ENCODE measurements at regions not wholly inside any gene's neighbourhood (a gene's known extent, or its start where the extent isn't known, plus 50 kb on each side); places are given as distances from the start of the nearest gene placed in this dataset.
"Not testable (repeated sequence)": the region's sequence is repeated elsewhere in the genome, so short reads cannot be mapped to it uniquely, and the experiment has no call there.

DNA sequence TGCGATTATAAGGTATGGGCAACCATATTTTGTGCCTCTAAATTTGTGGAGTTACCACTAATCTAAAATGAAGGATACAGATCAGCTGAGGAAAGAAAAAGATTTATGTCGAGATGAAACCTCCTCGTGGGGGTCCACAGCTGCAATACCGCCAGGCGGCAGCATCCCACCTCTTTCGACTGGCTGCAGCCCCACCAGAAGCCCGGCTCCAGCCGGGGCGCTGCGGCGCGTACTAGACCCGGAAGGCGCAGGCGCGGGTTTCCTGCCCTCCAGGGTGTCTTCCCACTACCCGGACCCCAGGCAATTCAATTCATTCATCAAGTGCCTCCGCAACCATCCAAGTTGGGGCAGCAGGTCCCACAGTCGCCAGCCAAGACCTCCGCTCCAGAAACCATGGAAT lies 366.1 kb upstream of the DEFB115 start:
- not testable (repeated sequence) for H3K27ac Mint-ChIP-seq; H3K9me3 Mint-ChIP-seq; ATAC-seq (replicated peaks); H3K36me3 Mint-ChIP-seq (ENCODE audit: low read depth); H3K4me1 Mint-ChIP-seq; H3K4me3 Mint-ChIP-seq
- H3K27me3 Mint-ChIP-seq = peaks cover 23% of the 10 kb centered on the region

DNA sequence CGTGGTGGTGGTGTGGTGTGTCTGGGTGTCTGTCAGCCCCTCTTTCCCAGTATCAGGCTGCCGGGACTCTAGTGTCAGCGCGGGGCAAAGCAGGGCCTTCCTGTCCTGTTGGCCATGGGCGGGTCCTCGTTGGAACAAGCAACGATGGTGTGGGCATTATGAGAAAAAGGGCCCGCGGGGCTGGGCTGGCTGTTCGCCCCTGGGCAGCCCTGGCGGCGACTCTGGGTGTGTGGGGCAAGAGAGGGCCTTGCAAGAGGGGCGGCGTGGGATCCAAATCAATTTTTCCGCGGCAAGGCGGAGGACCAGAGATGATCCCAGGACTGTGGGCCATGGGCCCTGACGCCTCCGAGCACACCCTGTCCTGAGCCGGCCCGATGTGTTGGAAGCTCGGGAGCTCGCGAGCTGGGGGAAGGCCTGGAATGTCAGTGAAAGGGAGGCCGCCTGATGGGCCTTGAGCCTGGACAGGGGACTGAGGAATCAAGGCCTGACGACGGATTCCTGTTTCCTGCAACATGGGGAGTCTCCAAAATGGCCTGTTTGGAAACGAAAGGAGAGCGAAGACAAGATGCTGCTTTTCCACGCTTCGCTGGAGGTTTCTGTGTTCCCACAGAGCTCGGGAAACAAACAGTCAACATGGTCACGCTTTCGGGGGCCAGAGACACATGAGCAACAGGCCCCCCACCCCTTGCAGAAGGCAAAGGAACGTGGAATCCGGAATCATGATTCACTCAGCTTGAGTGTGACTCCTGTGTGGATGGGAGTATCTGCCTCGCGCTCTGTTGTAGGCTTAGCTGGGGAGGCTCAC lies 364.7 kb upstream of the DEFB115 start:
- H3K27ac Mint-ChIP-seq = no peak overlapping the region
- H3K36me3 Mint-ChIP-seq (ENCODE audit: low read depth) = no peaks in the 10 kb centered on the region
- peaks cover 1% of the 10 kb centered on the region for H3K4me1 Mint-ChIP-seq
- no peak for ATAC-seq (replicated peaks)
- no peak overlapping the region for H3K4me3 Mint-ChIP-seq
- H3K27me3 Mint-ChIP-seq = peaks cover 25% of the 10 kb centered on the region
- H3K9me3 Mint-ChIP-seq = no peaks in the 10 kb centered on the region

DNA sequence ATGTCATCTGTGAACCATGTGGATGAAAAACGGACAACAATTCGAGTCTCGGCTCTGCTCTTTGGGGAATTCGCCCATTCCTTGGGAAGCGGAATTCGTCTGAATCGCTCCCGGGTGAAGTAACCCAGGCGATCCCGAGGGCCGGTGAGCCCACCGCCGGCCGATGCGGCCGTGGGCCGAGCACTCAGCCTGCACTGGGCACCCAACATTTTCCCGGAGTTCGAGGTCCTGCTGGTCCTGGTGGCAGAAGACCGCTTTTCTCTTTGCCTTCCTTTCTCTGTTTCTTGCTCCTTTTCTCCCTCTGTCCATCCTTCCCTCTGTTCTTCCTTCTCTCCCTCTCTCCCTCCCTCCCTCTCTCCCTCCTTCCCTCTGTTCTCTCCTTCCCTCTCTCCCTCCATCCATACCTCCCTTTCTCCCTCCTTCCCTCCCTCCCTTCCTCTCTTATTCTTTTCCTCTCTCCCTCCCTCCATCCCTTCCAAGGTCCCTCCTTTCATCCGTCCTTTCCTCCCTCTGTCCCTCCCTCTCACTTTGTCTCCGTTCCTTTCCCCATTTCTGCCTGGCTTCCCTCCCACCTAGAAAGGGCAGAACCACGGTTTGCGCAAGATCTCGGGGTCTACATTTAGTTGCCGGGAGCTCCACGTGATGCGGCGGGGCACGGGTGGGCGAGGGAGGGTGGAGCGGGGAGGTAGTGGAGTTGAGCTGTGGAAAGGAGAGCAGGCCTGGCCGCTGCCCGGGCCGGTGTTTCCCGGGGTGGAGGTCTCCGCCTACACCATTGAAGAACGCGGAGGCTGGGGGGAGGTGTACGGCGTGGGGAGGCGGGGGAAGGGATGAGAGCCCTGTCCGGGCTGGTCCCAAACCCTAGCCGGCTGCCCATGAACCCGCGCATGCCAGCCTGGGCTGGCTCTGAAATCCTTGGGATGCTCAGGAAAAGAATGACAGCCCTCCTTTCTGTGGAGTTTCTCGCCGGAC lies 363.8 kb upstream of the DEFB115 start:
- H3K4me1 Mint-ChIP-seq; H3K36me3 Mint-ChIP-seq (ENCODE audit: low read depth); H3K9me3 Mint-ChIP-seq; ATAC-seq (replicated peaks); H3K27ac Mint-ChIP-seq; H3K4me3 Mint-ChIP-seq: not testable (repeated sequence)
- H3K27me3 Mint-ChIP-seq = peaks cover 27% of the 10 kb centered on the region

DNA sequence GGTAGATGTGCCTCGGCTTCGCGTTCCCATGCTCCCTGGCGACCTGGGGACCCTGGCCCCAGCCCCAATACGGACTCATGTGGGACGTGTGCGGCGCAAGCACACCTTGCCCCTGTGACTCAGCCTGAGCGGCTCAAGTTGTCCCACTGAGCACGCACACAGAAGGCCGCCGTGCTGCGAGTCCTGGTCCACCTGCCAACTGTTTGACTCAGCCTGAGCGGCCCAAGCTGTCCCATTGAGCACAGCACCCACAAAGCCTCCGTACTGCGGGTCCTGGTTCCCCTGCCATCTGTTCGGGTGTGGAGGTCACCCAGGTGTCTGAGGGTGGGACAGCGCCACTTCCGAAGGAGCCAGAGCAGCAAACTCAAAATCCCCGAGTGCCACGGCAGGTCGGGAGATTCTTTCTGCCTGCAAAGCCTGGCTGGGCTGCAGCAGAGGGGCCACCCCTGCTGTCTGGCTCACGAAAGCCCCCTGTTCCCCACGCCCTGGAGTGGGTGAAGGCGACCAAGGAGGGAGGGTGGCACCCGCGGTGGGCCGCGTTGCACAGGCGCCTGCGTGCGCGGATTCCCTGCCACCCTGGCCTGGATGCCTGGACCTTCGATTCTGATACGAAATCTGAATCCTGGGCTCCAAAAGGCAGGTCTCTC lies 362.6 kb upstream of the DEFB115 start:
- not testable (repeated sequence) for H3K27ac Mint-ChIP-seq; H3K4me3 Mint-ChIP-seq; ATAC-seq (replicated peaks); H3K9me3 Mint-ChIP-seq; H3K4me1 Mint-ChIP-seq; H3K36me3 Mint-ChIP-seq (ENCODE audit: low read depth)
- peaks cover 31% of the 10 kb centered on the region for H3K27me3 Mint-ChIP-seq

DNA sequence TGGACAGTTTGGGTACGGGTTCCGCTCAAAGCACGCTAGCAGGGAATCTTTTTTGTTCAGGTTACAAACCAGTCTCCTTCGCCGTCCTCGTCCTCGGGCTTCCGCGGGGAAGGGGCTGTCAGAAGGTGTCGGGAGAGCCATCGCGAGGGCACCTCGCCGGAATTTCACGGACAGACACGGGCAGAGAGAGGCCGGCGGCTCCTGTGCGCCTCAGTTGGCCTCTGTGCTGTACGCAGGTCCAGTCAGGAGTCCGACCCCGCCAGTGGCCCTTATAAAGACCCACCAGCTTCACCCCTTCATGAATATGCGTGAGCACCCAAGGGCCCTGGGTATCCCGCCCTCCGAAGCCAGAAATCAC lies 362.1 kb upstream of the DEFB115 start:
- H3K9me3 Mint-ChIP-seq; ATAC-seq (replicated peaks); H3K4me1 Mint-ChIP-seq; H3K36me3 Mint-ChIP-seq (ENCODE audit: low read depth); H3K4me3 Mint-ChIP-seq; H3K27ac Mint-ChIP-seq: not testable (repeated sequence)
- peaks cover 31% of the 10 kb centered on the region for H3K27me3 Mint-ChIP-seq

DNA sequence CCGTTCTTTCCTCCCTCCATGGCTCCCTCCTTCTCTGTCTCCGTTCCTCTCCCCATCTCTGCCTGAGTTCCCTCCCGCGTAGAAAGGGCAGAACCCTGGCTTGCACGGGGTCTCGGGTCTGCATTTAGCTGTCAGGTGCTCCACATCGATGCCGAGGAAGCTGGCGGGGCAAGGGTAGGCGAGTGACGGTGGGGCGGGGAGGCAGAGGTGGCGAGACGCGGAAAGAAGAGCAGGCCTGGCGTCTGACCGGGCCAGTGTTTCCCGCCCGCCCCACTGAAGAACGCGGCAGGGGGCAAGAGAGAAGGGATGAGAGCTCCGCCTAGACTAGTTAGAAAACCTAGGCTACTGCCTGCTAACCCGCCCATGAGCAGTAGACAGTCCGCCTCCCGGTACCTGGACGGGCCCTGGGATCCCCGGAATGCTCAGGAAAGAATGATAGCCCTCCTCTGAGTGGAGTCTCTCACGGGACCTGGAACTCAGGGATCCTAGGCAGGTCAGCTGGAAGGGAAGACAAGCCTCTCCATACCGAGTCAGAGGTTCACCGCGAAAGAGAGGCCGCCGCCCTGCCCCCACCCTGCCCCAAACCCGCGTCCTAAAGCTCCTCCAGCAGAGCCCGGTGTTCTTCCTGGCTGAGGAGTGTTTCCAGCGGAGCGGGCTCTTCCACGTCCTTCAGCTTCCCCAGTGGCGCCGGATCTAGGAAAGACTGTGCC lies 357.9 kb upstream of the DEFB115 start:
- not testable (repeated sequence) for H3K27ac Mint-ChIP-seq

DNA sequence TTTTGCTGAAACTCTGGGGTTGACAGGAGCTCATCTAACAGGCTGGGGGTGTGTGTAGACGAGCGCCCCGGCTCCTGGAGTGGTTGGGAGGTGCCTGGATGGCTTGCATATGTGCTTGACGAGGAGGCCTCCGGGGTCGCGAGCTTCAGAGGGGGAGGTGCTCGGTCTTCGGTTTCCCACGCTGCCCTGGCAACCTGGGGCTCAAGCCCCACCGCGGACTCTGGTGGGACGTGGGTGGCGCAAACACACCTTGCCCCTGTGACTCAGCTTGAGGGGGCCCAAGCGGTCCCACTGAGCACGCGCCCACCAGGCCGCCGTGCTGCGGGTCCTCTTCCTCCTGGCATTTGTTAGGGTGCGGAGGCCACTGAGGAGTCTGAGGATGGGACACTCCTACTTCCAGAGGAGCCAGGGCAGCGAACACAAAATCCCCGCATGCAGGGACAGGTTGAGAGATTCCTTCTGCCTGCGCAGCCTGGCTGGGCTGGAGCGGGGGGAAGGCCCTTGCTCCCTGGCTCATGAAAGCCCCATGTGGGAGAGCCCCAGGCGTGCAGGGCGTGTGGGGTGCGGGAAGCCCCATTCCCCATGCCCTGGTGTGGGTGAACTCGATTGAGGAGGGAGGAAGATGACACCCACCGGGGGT lies 357.3 kb upstream of the DEFB115 start:
- ATAC-seq (replicated peaks) = not testable (repeated sequence)

More for the DNA sequence above, 357.9 kb upstream of the DEFB115 start:
- not testable (repeated sequence) for H3K4me3 Mint-ChIP-seq; H3K4me1 Mint-ChIP-seq; ATAC-seq (replicated peaks); H3K9me3 Mint-ChIP-seq; H3K36me3 Mint-ChIP-seq (ENCODE audit: low read depth)
- peaks cover 16% of the 10 kb centered on the region for H3K27me3 Mint-ChIP-seq

DNA sequence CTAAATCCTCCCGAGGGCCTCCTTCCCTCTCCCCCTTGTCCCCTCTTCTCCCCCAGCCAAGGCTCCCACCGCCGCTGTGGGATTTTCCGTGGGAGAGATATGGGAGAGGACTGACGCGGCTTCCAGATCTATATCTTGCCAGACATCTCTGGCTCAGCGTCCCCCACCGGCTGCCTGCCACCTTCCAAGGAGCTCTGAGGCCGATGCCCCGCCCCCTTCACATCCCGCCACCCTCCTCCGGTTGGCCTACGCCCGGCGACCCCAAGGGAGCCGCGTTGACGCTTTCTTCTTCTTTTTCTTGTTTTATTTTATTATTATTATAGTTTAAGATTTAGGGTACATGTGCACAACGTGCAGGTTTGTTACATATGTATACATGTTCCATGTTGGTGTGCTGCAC lies 352.2 kb upstream of the DEFB115 start:
- H3K9me3 Mint-ChIP-seq; ATAC-seq (replicated peaks); H3K4me3 Mint-ChIP-seq; H3K4me1 Mint-ChIP-seq; H3K36me3 Mint-ChIP-seq (ENCODE audit: low read depth); H3K27ac Mint-ChIP-seq: not testable (repeated sequence)
- peaks cover 13% of the 10 kb centered on the region for H3K27me3 Mint-ChIP-seq

More for the DNA sequence above, 357.3 kb upstream of the DEFB115 start:
- not testable (repeated sequence) for H3K9me3 Mint-ChIP-seq; H3K36me3 Mint-ChIP-seq (ENCODE audit: low read depth); H3K27ac Mint-ChIP-seq; H3K4me1 Mint-ChIP-seq; H3K4me3 Mint-ChIP-seq
- peaks cover 16% of the 10 kb centered on the region for H3K27me3 Mint-ChIP-seq

DNA sequence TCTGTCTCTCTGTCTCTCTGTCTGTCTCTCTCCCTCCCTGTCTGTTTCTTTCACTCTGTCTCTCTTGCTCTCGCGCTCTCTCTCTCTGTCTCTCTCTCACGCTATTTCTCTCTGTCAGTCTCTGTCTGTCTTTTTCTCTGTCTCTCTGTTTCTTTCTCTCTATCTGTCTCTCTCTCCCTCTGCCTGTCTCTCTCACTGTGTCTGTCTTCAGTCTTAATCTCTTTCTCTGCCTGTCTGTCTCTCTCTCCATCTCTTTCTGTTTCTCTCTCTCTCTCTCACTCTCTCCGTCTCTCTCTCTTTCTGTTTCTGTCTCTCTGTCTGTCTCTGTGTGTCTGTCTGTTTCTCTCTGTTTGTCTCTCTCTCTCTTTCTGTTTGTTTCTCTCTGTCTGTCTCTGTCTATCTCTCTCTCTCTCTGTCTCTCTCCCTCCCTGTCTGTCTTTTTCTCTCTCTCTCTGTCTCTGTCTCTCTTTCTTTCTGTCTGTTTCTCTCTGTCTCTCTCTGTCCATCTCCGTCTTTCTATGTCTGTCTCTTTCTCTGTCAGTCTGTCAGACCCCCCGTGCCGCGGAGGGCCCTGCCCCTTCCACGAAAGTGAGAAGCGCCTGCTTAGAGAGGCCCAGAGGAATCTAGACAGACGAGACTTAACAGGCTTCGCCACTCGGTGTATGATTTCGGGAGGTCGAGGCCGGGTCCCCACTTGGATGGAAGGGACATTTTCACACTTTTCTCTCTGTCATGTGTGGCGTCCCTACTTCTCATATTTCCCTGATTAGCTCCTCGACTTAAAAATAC lies 346.3 kb upstream of the DEFB115 start:
- ATAC-seq (replicated peaks) = no peak
- no peaks in the 10 kb centered on the region for H3K36me3 Mint-ChIP-seq (ENCODE audit: low read depth)
- peaks cover 20% of the 10 kb centered on the region for H3K9me3 Mint-ChIP-seq
- H3K27me3 Mint-ChIP-seq = peaks cover 36% of the 10 kb centered on the region
- H3K4me3 Mint-ChIP-seq = no peak overlapping the region
- H3K27ac Mint-ChIP-seq = no peak overlapping the region
- H3K4me1 Mint-ChIP-seq = peaks cover 19% of the 10 kb centered on the region

DNA sequence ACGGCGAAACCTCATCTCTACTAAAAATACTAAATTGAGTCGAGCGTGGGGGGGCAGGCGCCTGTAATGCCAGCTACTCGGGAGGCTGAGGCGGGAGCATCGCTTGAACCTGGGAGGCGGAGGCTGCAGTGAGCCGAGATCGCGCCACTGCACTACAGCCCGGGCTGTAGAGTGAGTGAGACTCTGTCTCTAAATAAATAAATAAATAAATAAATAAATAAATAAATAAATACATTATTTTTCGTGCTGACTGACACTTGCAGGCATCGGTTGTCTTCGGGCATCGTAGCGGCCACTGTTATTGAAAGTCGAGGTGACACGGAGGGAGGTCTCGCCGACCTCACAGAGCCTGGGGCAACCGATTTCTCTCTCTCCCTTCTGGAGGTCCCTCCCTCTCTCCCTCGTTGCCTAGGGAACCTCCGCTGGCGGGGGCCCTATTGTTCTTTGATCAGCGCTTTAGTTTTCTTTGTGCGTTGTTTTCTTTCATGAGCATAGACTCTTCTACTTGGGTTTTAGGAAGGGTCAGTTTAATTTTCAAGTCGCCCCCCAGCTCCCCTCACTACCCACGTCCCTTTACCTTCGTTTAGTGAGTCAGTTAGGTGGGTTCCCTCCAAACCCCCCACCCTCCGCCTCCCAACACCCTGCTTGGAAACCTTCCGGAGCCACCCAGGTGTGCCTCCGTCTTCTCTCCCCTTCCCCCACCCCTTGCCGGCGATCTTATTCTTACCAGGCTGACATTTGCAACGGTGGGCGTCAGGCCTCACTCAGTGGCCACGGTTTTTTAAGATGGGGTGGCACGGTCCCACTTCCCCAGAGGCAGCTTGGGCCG lies 345.4 kb upstream of the DEFB115 start:
- peak overlapping the region; percentile 0 for H3K4me3 Mint-ChIP-seq
- not testable (repeated sequence) for H3K27ac Mint-ChIP-seq; H3K36me3 Mint-ChIP-seq (ENCODE audit: low read depth); ATAC-seq (replicated peaks)
- H3K4me1 Mint-ChIP-seq = peaks cover 19% of the 10 kb centered on the region
- peaks cover 33% of the 10 kb centered on the region for H3K27me3 Mint-ChIP-seq
- peaks cover 20% of the 10 kb centered on the region for H3K9me3 Mint-ChIP-seq

DNA sequence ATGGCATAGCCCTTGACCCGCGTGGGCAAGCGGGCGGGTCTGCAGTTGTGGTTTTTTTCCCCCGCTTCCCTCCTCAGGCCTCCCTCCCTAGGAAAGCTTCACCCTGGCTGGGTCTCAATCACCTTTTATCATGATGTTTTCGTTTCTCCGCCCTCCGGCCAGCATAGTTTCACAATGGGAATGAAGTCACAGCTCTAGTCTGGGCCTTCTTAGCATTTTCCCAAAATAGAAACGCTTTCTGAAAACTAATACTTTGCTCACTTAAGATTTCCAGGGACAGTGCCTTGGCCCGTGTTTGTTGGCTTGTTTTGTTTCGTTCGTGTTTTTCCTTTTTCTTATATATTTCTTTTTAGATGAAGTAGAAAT lies 344.8 kb upstream of the DEFB115 start:
- H3K9me3 Mint-ChIP-seq = peaks cover 20% of the 10 kb centered on the region

DNA sequence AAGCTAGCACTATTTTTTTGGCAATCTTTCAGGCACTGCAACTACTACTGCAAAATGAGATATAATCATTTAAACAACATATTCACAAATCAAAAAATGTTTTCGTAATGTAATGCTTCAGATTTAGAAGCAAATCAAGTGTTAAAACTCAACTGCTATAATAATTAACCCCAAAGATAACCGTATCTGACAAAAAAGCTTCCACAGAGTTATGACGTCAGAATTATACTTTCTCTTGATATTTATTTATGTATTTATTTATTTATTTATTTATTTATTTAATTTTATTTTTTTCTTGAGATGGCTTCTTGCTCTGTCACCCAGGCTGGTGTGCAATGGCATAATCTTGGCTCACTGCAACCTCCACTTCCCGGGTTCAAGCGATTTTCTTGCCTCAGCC lies 341.1 kb upstream of the DEFB115 start:
- Mint-ChIP-seq H3K27me3 (peaks cover 20% of the 10 kb centered on the region), H3K4me1 (peaks cover 15% of the 10 kb centered on the region), H3K9me3 (peaks cover 12% of the 10 kb centered on the region)
- H3K4me3 Mint-ChIP-seq; H3K36me3 Mint-ChIP-seq (ENCODE audit: low read depth); H3K27ac Mint-ChIP-seq; ATAC-seq (replicated peaks): not testable (repeated sequence)

More for the DNA sequence above, 344.8 kb upstream of the DEFB115 start:
- not testable (repeated sequence) for H3K36me3 Mint-ChIP-seq (ENCODE audit: low read depth); ATAC-seq (replicated peaks); H3K27ac Mint-ChIP-seq
- H3K4me3 Mint-ChIP-seq = peak overlapping the region; percentile 0
- H3K4me1 Mint-ChIP-seq = peaks cover 19% of the 10 kb centered on the region
- H3K27me3 Mint-ChIP-seq = peaks cover 32% of the 10 kb centered on the region

Measured in activated T-helper 17 cell treated with anti-CD3 and anti-CD28 coated beads, Interleukin-2, amount 50 U/mL, for 72 hours (primary cell).